Fibroblast of mammary gland (primary cell): ENCODE measurements at regions not wholly inside any gene's neighbourhood (a gene's known extent, or its start where the extent isn't known, plus 50 kb on each side); places are given as distances from the start of the nearest gene placed in this dataset.

ENCODE experiments used
- DNase-seq: peaks from one replicate; pipeline ENCODE4 v3.0.0-alpha.2; 2010; ENCODE audit warnings: low read depth
- H3K4me3 ChIP-seq: 2 replicates; pipeline ENCODE4 v1.5.1; 2011; ENCODE audit warnings: low read depth, mild to moderate bottlenecking, low read length, moderate library complexity; ENCODE audit not compliant: control insufficient read depth
- CTCF ChIP-seq: conservative IDR thresholded peaks from 2 replicates; pipeline ENCODE4 v1.5.1; 2011; ENCODE audit warnings: low read depth, low read length, inconsistent platforms; ENCODE audit not compliant: control insufficient read depth, insufficient read depth

GRCh38 chr11:127588431-127588830, 587.9 kb upstream of the KIRREL3 start:
- no peak for TF ChIP-seq CTCF
- DNase-seq = no peak
- H3K4me3 ChIP-seq = no peak overlapping the region

DNA sequence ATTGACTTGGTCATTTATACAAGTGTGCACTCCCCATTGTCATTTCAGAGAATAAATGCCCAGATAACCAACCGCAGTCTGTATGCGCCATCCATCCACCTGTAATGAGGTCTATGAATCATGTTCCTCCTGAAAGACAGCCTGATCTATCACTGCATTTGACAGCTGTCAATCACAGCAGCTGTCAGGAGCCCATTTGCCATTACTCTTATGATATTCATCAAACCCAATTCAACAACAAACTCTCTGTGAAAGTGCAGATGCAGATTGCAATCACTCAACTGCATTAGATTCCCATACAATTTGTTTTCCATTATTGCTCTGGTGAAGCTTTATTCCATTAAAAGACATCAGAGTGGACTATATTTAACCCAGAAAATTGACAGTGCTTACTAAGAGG, 586.9 kb upstream of the KIRREL3 start:
- no peak overlapping the region for H3K4me3 ChIP-seq
- TF ChIP-seq CTCF = no peak
- DNase-seq = no peak

DNA sequence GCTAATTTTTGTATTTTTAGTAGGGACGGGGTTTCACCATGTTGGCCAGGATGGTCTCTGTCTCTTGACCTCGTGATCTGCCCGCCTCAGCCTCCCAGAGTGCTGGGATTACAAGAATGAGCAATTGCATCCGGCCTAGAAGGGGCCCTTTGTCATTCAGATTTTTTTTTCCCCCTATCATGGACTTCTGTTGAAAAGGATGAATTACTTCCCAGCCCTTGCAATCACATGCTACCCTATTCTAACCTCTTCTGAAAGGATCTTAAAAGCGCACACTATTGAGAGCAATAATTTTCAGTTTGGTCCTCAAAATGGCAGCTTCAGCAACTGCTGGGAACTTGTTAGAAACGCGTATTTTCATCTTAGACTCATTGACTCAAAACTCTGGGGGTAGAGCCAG, 575.6 kb upstream of the KIRREL3 start:
- no peak overlapping the region for H3K4me3 ChIP-seq
- no peak for DNase-seq
- no peak for TF ChIP-seq CTCF

DNA sequence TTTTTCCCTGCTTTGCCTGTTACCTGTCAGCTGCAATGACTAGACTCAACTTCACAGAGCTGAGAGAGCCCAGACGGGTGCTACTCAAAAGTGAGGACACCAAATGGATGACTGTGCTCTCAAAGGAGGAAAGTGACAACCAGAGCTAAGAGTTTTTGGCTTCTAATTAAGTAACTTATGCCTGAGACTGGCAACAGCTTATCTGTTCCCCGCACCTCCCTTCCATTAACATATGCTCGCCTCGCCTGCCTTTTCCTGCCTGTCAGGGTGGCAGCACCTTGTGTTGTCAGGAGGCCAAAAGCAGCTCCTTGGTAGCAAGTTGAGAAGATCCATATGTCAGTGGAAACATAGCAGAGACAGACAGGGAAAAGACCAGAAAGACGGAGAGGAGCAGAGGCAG, 573.9 kb upstream of the KIRREL3 start:
- TF ChIP-seq CTCF = no peak
- DNase-seq = no peak
- H3K4me3 ChIP-seq = no peak overlapping the region

- DNase-seq = no peak
Observed at GRCh38 chr11:127568891-127569290, 568.3 kb upstream of the KIRREL3 start.

GRCh38 chr11:127567237-127567932, 566.8 kb upstream of the KIRREL3 start:
- no peak for DNase-seq

More at GRCh38 chr11:127568891-127569290, 568.3 kb upstream of the KIRREL3 start:
- H3K4me3 ChIP-seq = no peak overlapping the region
- TF ChIP-seq CTCF = no peak

More at GRCh38 chr11:127567237-127567932, 566.8 kb upstream of the KIRREL3 start:
- H3K4me3 ChIP-seq = no peak overlapping the region
- TF ChIP-seq CTCF = no peak
